ENCODE measurements at regions not wholly inside any gene's neighbourhood (a gene's known extent, or its start where the extent isn't known, plus 50 kb on each side); places are given as distances from the start of the nearest gene placed in this dataset.

GRCh38 chr2:150762571-150762970, 275.1 kb upstream of the RND3 start (continued):
- no peak for TF ChIP-seq CTCF (IDR thresholded peaks at IDR 0.05 in 2 of 3, conservative IDR thresholded peaks at IDR 0.05 in 1 of 3; ENCODE audit: borderline replicate concordance in 1 of 3, insufficient read depth in 1 of 3, low read depth in 2 of 3, low read length in 2 of 3)
- no peak for TF ChIP-seq ELF1 (IDR thresholded peaks at IDR 0.05; ENCODE audit: borderline replicate concordance, low read depth)
- no peak for TF ChIP-seq SRF (IDR thresholded peaks at IDR 0.05; ENCODE audit: low read depth)
- no peak for TF ChIP-seq RAD21 (IDR thresholded peaks at IDR 0.05; ENCODE audit: low read depth)
- no peak for TF ChIP-seq EZH2phosphoT487 (IDR thresholded peaks at IDR 0.05; ENCODE audit: borderline replicate concordance)
- no peak for TF ChIP-seq POLR2A (IDR thresholded peaks at IDR 0.05; ENCODE audit: borderline replicate concordance, extremely low read depth, insufficient read depth, insufficient read length)
- no peak for TF ChIP-seq SIN3A (IDR thresholded peaks at IDR 0.05; ENCODE audit: low read depth)
- no peak for TF ChIP-seq CBX3 (IDR thresholded peaks at IDR 0.05; ENCODE audit: low read depth)
- TF ChIP-seq POLR2AphosphoS5 (IDR thresholded peaks at IDR 0.05; ENCODE audit: low read depth, low read length): no peak
- TF ChIP-seq CEBPB (IDR thresholded peaks at IDR 0.05; ENCODE audit: low read depth): no peak
- TF ChIP-seq ZNF274 (IDR thresholded peaks at IDR 0.05; ENCODE audit: low read depth, low read length): no peak
- no peak for TF ChIP-seq EZH2 (IDR thresholded peaks at IDR 0.05)
- TF ChIP-seq ZBTB33 (IDR thresholded peaks at IDR 0.05; ENCODE audit: extremely low read depth, insufficient replicate concordance, low read length): no peak

- intact Hi-C loops (cut with micrococcal nuclease): no loop called here
- DNase-seq (ENCODE audit: low read depth, low spot score): no peak
- Histone ChIP-seq H3K9me3 (ENCODE audit: control insufficient read depth in 1 of 2, insufficient read depth in 1 of 2, low read depth in 1 of 2, low read length in 2 of 2) (no peaks in the 10 kb centered on the region), H3K9me2 (ENCODE audit: insufficient read depth) (no peaks in the 10 kb centered on the region), H3K4me1 (ENCODE audit: control insufficient read depth in 1 of 2, insufficient read depth in 2 of 2, low read length in 2 of 2) (no peaks in the 10 kb centered on the region), H2AFZ (ENCODE audit: low read depth, low read length, poor library complexity, severe bottlenecking) (no peak overlapping the region), H3K36me3 (ENCODE audit: control insufficient read depth in 1 of 2, insufficient read depth in 2 of 2, low read length in 2 of 2) (no peaks in the 10 kb centered on the region), H3K9ac (ENCODE audit: low read length) (no peak overlapping the region), H3K27ac (ENCODE audit: low read depth, low read length) (no peak overlapping the region), H4K20me1 (ENCODE audit: insufficient read depth) (no peaks in the 10 kb centered on the region), H3K27me3 (ENCODE audit: insufficient read depth, low read length) (no peaks in the 10 kb centered on the region), H3K79me2 (ENCODE audit: insufficient read depth, low read length) (no peaks in the 10 kb centered on the region), H3K4me2 (ENCODE audit: low read length) (no peak overlapping the region), H3K4me3 (replicated peaks in 1 of 2; ENCODE audit: low read depth in 1 of 2, low read length in 2 of 2) (no peak overlapping the region)
- CTCF ChIA-PET: no interaction called here
- ATAC-seq: no peak
- POLR2A ChIA-PET: no interaction called here
- BruUV-seq (replicated peaks): no TSS peak
- RAD21 ChIA-PET (ENCODE audit: low non-redundant PET in 1 of 2, low total read pairs in 2 of 2, uncharacterized antibody in 2 of 2, unreplicated experiment in 2 of 2): no interaction called here
- no peak for TF ChIP-seq SP1 (IDR thresholded peaks at IDR 0.05; ENCODE audit: low read depth)
- TF ChIP-seq TCF7L2 (IDR thresholded peaks at IDR 0.05; ENCODE audit: borderline replicate concordance, extremely low read depth, insufficient read depth, insufficient read length): no peak
- no peak for TF ChIP-seq EZH2 (IDR thresholded peaks at IDR 0.05)
- no peak for TF ChIP-seq POLR2AphosphoS5 (IDR thresholded peaks at IDR 0.05; ENCODE audit: low read depth, low read length)
- TF ChIP-seq YY1 (IDR thresholded peaks at IDR 0.05; ENCODE audit: extremely low read depth, insufficient replicate concordance, low read depth, low read length): no peak
- TF ChIP-seq ZFX (IDR thresholded peaks at IDR 0.05): no peak
- no peak for TF ChIP-seq ZNF274 (IDR thresholded peaks at IDR 0.05; ENCODE audit: low read depth, low read length)
- TF ChIP-seq ZBTB33 (IDR thresholded peaks at IDR 0.05; ENCODE audit: extremely low read depth, insufficient replicate concordance, low read length): no peak
- no peak for TF ChIP-seq SRF (IDR thresholded peaks at IDR 0.05; ENCODE audit: low read depth)
- TF ChIP-seq CBX3 (IDR thresholded peaks at IDR 0.05; ENCODE audit: low read depth): no peak
Observed at GRCh38 chr2:150759531-150759930, 272.1 kb upstream of the RND3 start.
